Peyer's patch (tissue), 4 donors: ENCODE measurements at regions not wholly inside any gene's neighbourhood (a gene's known extent, or its start where the extent isn't known, plus 50 kb on each side); places are given as distances from the start of the nearest gene placed in this dataset.

Source experiments
- CTCF ChIP-seq, 6 experiments: fragments of 450-650 bp in 4 of 6; fragments of 200-600 bp in 2 of 6; sonication (generic) in 1 of 6; IDR thresholded peaks; one replicate each; pipeline ENCODE4 v1.5.1; 2017 to 2019; ENCODE audit warnings: antibody characterized with exemption in 6 of 6, mild to moderate bottlenecking in 3 of 6, moderate library complexity in 1 of 6
- POLR2A ChIP-seq, 2 donors: fragments of 450-650 bp; IDR thresholded peaks; one replicate each; pipeline ENCODE4 v1.5.1; 2017; ENCODE audit warnings: antibody characterized with exemption in 2 of 2, mild to moderate bottlenecking in 2 of 2, moderate library complexity in 2 of 2

- TF ChIP-seq CTCF (IDR thresholded peaks at IDR 0.05), result no peak
- TF ChIP-seq POLR2A (IDR thresholded peaks at IDR 0.05), result no peak
Observed at GRCh38 chr15:77855871-77856270, 221.6 kb downstream of the TBC1D2B start.
